H1 (cell line): ENCODE measurements at regions not wholly inside any gene's neighbourhood (a gene's known extent, or its start where the extent isn't known, plus 50 kb on each side); places are given as distances from the start of the nearest gene placed in this dataset.

Experiments used
- BACH1 ChIP-seq: IDR thresholded peaks from 2 replicates; pipeline ENCODE4 v1.6.1; 2012; ENCODE audit warnings: low read length, improper control_type of control experiment
- CEBPB ChIP-seq: IDR thresholded peaks from 2 replicates; pipeline ENCODE4 v1.6.1; 2012; ENCODE audit warnings: low read depth, low read length
- E2F6 ChIP-seq: IDR thresholded peaks from 2 replicates; pipeline ENCODE4 v1.6.1; 2012; ENCODE audit warnings: inconsistent platforms
- HDAC6 ChIP-seq: IDR thresholded peaks from one replicate; pipeline ENCODE4 v1.7.1; 2012; ENCODE audit warnings: low read depth, mild to moderate bottlenecking, inconsistent platforms, low read length, moderate library complexity
- KDM4A ChIP-seq: IDR thresholded peaks from one replicate; pipeline ENCODE4 v1.7.1; 2012; ENCODE audit warnings: low read depth, mild to moderate bottlenecking, moderate library complexity, low read length, inconsistent platforms; ENCODE audit not compliant: severe bottlenecking
- TF ChIP-seq, protein P1 (sequence below): IDR thresholded peaks from 2 replicates; pipeline ENCODE4 v1.6.1; 2011; ENCODE audit warnings: low read depth, mild to moderate bottlenecking, low read length; ENCODE audit not compliant: insufficient read depth

DNA sequence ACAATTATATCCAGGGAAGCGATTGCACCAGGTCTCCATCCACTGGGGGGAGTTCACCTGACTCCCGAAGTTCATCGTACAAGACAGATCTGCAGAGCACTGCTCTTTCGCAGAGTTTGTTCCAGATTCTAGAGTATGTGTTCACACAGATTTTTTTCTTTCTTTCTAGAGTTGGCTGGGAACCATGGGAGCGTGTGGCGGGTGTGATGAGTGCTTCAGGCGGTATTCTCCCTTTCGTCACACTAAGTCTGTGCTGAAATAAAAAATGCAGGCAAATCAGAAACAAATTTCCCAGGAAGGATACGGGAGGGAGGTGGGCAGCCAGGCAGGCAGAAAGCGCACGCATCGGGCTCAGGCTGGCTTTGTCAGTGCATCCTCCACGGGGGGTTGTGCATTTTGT is 129.8 kb upstream of the SOX11 start (continued):
- TF ChIP-seq, protein P1, sequence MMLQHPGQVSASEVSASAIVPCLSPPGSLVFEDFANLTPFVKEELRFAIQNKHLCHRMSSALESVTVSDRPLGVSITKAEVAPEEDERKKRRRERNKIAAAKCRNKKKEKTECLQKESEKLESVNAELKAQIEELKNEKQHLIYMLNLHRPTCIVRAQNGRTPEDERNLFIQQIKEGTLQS = no peak
- TF ChIP-seq HDAC6 (no peak), BACH1 (no peak), KDM4A (no peak), E2F6 (no peak), CEBPB (no peak)
